IMR-90 (cell line): ENCODE measurements at regions not wholly inside any gene's neighbourhood (a gene's known extent, or its start where the extent isn't known, plus 50 kb on each side); places are given as distances from the start of the nearest gene placed in this dataset.

Experiments used
- ATAC-seq: fragments of 200-7000 bp; cut with Tn5 transposase; 2 replicates; pipeline ENCODE4 v1.9.1; 2020; ENCODE audit warnings: low read depth, mild to moderate bottlenecking, moderate library complexity
- BruUV-seq: library from RNA; stranded (reverse); fragments of 400-500 nt; replicated peaks from 2 replicates; lab custom pipeline; 2021; lab: Mats Ljungman, UMichigan
- CTCF ChIA-PET: fragments of 300-600 bp; formaldehyde crosslinking; extraction: SDS; loops from one replicate; lab custom pipeline; 2021; ENCODE audit warnings: antibody characterized with exemption; lab: Yijun Ruan, JAX
- POLR2A ChIA-PET: fragments of 300-600 bp; sonication (Branson Sonifier 250); formaldehyde crosslinking; loops from one replicate; lab custom pipeline; 2022; ENCODE audit warnings: antibody characterized with exemption; ENCODE audit not compliant: unreplicated experiment; lab: Charles Lee
- DNase-seq: peaks from one replicate; pipeline ENCODE4 v3.0.0; 2013
- H2AFZ ChIP-seq: replicated peaks from 2 replicates; pipeline ENCODE3; 2013; ENCODE audit warnings: low read length, mild to moderate bottlenecking; ENCODE audit not compliant: poor library complexity
- H2AK5ac ChIP-seq: 2 replicates; pipeline ENCODE4 v1.6.1; 2013; ENCODE audit warnings: low read depth, low read length, inconsistent platforms
- H2AK9ac ChIP-seq: replicated peaks from 2 replicates; pipeline ENCODE3; 2013; ENCODE audit warnings: mild to moderate bottlenecking, low read depth, low read length, moderate library complexity; ENCODE audit not compliant: poor library complexity
- H2BK120ac ChIP-seq: 2 replicates; pipeline ENCODE4 v1.6.1; 2013; ENCODE audit warnings: low read depth, low read length, inconsistent platforms
- H2BK15ac ChIP-seq: 3 replicates; pipeline ENCODE4 v1.6.1; 2013; ENCODE audit warnings: low read depth, low read length, inconsistent platforms
- H2BK20ac ChIP-seq: 2 replicates; pipeline ENCODE4 v1.6.1; 2013; ENCODE audit warnings: low read depth, mild to moderate bottlenecking, inconsistent platforms, low read length, moderate library complexity
- H2BK5ac ChIP-seq: 2 replicates; pipeline ENCODE4 v1.6.1; 2013; ENCODE audit warnings: mild to moderate bottlenecking, low read depth, low read length, inconsistent platforms; ENCODE audit not compliant: poor library complexity, severe bottlenecking
- H3K14ac ChIP-seq: replicated peaks from 2 replicates; pipeline ENCODE4 v1.6.1; 2013; ENCODE audit warnings: low read depth, low read length, inconsistent platforms
- H3K18ac ChIP-seq: 2 replicates; pipeline ENCODE4 v1.6.1; 2013; ENCODE audit warnings: low read depth, low read length, control low read depth
- H3K23ac ChIP-seq: 2 replicates; pipeline ENCODE4 v1.6.1; 2013; ENCODE audit warnings: low read depth, low read length, inconsistent platforms
- H3K27ac ChIP-seq: 2 replicates; pipeline ENCODE4 v1.5.1; 2013; ENCODE audit warnings: mild to moderate bottlenecking, control low read depth, low read length; ENCODE audit not compliant: insufficient read depth
- H3K27me3 ChIP-seq: 2 replicates; pipeline ENCODE4 v1.6.1; 2013; ENCODE audit warnings: low read length; ENCODE audit not compliant: control insufficient read depth, insufficient read depth
- H3K36me3 ChIP-seq: 2 replicates; pipeline ENCODE4 v1.6.1; 2013; ENCODE audit warnings: low read length, mixed read lengths; ENCODE audit not compliant: control insufficient read depth, insufficient read depth
- H3K4ac ChIP-seq: 2 replicates; pipeline ENCODE4 v1.6.1; 2013; ENCODE audit warnings: low read depth, low read length, inconsistent platforms
- H3K4me1 ChIP-seq: 2 replicates; pipeline ENCODE4 v1.6.1; 2013; ENCODE audit warnings: low read length, mixed read lengths; ENCODE audit not compliant: control insufficient read depth, insufficient read depth
- H3K4me2 ChIP-seq: 2 replicates; pipeline ENCODE4 v1.6.1; 2013; ENCODE audit warnings: low read depth, mild to moderate bottlenecking, control low read depth, low read length, moderate library complexity
- H3K4me3 ChIP-seq: 2 replicates; pipeline ENCODE4 v1.5.1; 2013; ENCODE audit warnings: low read depth, mild to moderate bottlenecking, control low read depth, low read length, moderate library complexity; ENCODE audit not compliant: insufficient read depth
- H3K56ac ChIP-seq: 2 replicates; pipeline ENCODE4 v1.6.1; 2013; ENCODE audit warnings: low read length, inconsistent platforms; ENCODE audit not compliant: insufficient read depth; ENCODE audit errors: extremely low read depth
- H3K79me1 ChIP-seq, 2 experiments: 2 replicates each; pipeline ENCODE4 v1.6.1; 2013; ENCODE audit warnings: low read length in 2 of 2, inconsistent platforms in 1 of 2, low read depth in 1 of 2
- H3K9ac ChIP-seq: 2 replicates; pipeline ENCODE4 v1.6.1; 2013; ENCODE audit warnings: low read depth, low read length, control low read depth
- H3K9me1 ChIP-seq: 2 replicates; pipeline ENCODE4 v1.6.1; 2013; ENCODE audit warnings: low read length, inconsistent platforms; ENCODE audit not compliant: insufficient read depth
- H3K9me3 ChIP-seq: 2 replicates; pipeline ENCODE4 v1.6.1; 2013; ENCODE audit warnings: low read length; ENCODE audit not compliant: control insufficient read depth, insufficient read depth
- H4K20me1 ChIP-seq: 2 replicates; pipeline ENCODE4 v1.6.1; 2013; ENCODE audit warnings: low read length, inconsistent platforms; ENCODE audit not compliant: insufficient read depth
- H4K5ac ChIP-seq: 2 replicates; pipeline ENCODE4 v1.6.1; 2013; ENCODE audit warnings: mild to moderate bottlenecking, low read depth, low read length, control low read depth
- H4K8ac ChIP-seq, 2 experiments: 2 replicates each; pipeline ENCODE4 v1.6.1; 2013; ENCODE audit warnings: low read depth in 2 of 2, low read length in 2 of 2, control low read depth in 1 of 2, inconsistent platforms in 1 of 2
- H4K91ac ChIP-seq: 2 replicates; pipeline ENCODE4 v1.6.1; 2013; ENCODE audit warnings: low read depth, low read length, inconsistent platforms; ENCODE audit not compliant: insufficient read depth
- BHLHE40 ChIP-seq: fragments of 150-350 bp; IDR thresholded peaks from 2 replicates; pipeline ENCODE4 v1.6.1; 2016; ENCODE audit warnings: mild to moderate bottlenecking, low read depth, low read length
- CEBPB ChIP-seq: IDR thresholded peaks from 2 replicates; pipeline ENCODE4 v1.6.1; 2012; ENCODE audit warnings: low read depth, low read length, improper control_type of control experiment
- CHD1 ChIP-seq: IDR thresholded peaks from 2 replicates; pipeline ENCODE4 v1.6.1; 2012; ENCODE audit warnings: low read depth, low read length, improper control_type of control experiment
- FOS ChIP-seq: fragments of 150-350 bp; IDR thresholded peaks from 2 replicates; pipeline ENCODE4 v1.6.1; 2016; ENCODE audit warnings: low read depth, low read length
- MAFK ChIP-seq: IDR thresholded peaks from 2 replicates; pipeline ENCODE4 v1.6.1; 2012; ENCODE audit warnings: low read depth, low read length, improper control_type of control experiment
- MAZ ChIP-seq: IDR thresholded peaks from 2 replicates; pipeline ENCODE4 v1.6.1; 2012; ENCODE audit warnings: low read depth, mild to moderate bottlenecking, low read length, improper control_type of control experiment, moderate library complexity, borderline replicate concordance
- MXI1 ChIP-seq: IDR thresholded peaks from 2 replicates; pipeline ENCODE4 v1.6.1; 2012; ENCODE audit warnings: low read depth, mild to moderate bottlenecking, low read length, moderate library complexity, borderline replicate concordance
- NFE2L2 ChIP-seq: fragments of 150-350 bp; IDR thresholded peaks from 2 replicates; pipeline ENCODE4 v1.6.1; 2016; ENCODE audit warnings: low read depth, mild to moderate bottlenecking, low read length
- POLR2A ChIP-seq: IDR thresholded peaks from 2 replicates; pipeline ENCODE4 v1.6.1; 2012; ENCODE audit warnings: mild to moderate bottlenecking, low read depth, low read length
- RAD21 ChIP-seq: IDR thresholded peaks from 2 replicates; pipeline ENCODE4 v1.6.1; 2012; ENCODE audit warnings: low read length, improper control_type of control experiment
- RCOR1 ChIP-seq: IDR thresholded peaks from 2 replicates; pipeline ENCODE4 v1.6.1; 2012; ENCODE audit warnings: mild to moderate bottlenecking, low read length, improper control_type of control experiment; ENCODE audit not compliant: insufficient replicate concordance
- RFX5 ChIP-seq: IDR thresholded peaks from 2 replicates; pipeline ENCODE4 v1.8.0; 2012; ENCODE audit warnings: low read depth, mild to moderate bottlenecking, low read length, moderate library complexity
- SMC3 ChIP-seq: fragments of 150-350 bp; IDR thresholded peaks from 2 replicates; pipeline ENCODE4 v1.6.1; 2016; ENCODE audit warnings: low read depth, mild to moderate bottlenecking, antibody characterized with exemption, low read length, moderate library complexity
- WGBS, 2 experiments: methylation state at CpG; one replicate each; pipeline versions ENCODE4 v1.1.5 to v1.1.7; 2013; ENCODE audit warnings: missing lambda C conversion rate in 2 of 2; ENCODE audit not compliant: insufficient read length in 1 of 2; ENCODE audit errors: extremely low coverage in 2 of 2; 5-methylcytosine and 5-hydroxymethylcytosine counted together
- dilution Hi-C: fragments of 300-500 bp; cut with HindIII; formaldehyde crosslinking; loops from one replicate; pipeline ENCODE4 v1.14.3; 2018; ENCODE audit warnings: low sequenced_read_pairs; ENCODE audit not compliant: unreplicated experiment
- in situ Hi-C: fragments of 300-500 bp; cut with MboI; formaldehyde crosslinking; loops from 3 replicates; pipeline ENCODE4 v1.14.3; 2019; ENCODE audit warnings: low sequenced_read_pairs, inconsistent platforms, mixed read lengths
- intact Hi-C: fragments of 100-400 bp; cut with micrococcal nuclease; formaldehyde crosslinking; loops from 2 replicates; pipeline ENCODE4 v1.10.0; 2022
- TF ChIP-seq, protein P1 (sequence below): conservative IDR thresholded peaks from 2 replicates; pipeline ENCODE4 v1.5.1; 2012; ENCODE audit warnings: mild to moderate bottlenecking, low read depth, low read length, improper control_type of control experiment
- TF ChIP-seq, protein P2 (sequence below): fragments of 150-350 bp; IDR thresholded peaks from 2 replicates; pipeline ENCODE4 v1.6.1; 2017; ENCODE audit warnings: mild to moderate bottlenecking, antibody characterized with exemption, low read length, low read depth
- TF ChIP-seq, protein P3 (sequence below): fragments of 150-350 bp; IDR thresholded peaks from 2 replicates; pipeline ENCODE4 v1.6.1; 2016; ENCODE audit warnings: low read depth, mild to moderate bottlenecking, low read length, moderate library complexity, borderline replicate concordance

DNA sequence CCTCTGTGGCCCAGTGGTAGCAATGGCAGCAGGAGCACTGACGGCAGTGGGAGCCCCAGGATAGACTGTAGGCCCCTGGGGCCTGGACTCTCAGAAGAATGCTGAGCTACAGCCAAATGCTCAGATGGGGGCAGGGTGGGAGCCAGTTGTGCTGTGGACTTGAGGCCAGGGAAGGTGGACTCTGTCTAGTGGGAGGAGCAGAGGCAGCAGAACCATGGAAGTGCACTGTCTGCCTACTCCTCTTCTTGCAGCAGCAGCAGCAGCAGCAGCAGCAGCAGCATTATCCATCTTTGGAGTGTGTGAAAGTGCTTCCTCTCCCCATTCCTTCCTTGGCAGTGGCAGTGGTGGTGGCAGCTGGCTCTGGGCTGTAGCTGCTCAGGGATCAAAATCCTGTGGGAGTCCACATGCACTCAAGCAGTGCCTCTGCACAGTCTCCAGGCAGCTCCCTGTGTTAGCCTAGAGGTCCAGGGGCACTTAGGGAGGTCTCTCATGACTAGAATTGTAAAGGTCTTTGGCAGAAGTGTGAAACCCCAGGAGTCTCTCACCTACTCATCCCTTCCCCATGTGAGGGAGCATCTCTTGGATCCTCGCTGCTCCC lies 917.9 kb upstream of the B3GALT2 start:
- Histone ChIP-seq H3K79me1 (no peaks in the 10 kb centered on the region), H3K56ac (no peak overlapping the region), H2BK20ac (no peak overlapping the region), H3K4me3 (no peak overlapping the region), H3K27ac (no peak overlapping the region), H3K36me3 (no peaks in the 10 kb centered on the region), H3K14ac (no peak overlapping the region), H2BK15ac (no peak overlapping the region), H3K18ac (no peak overlapping the region), H2BK120ac (no peak overlapping the region), H4K8ac (no peak overlapping the region), H3K27me3 (no peaks in the 10 kb centered on the region), H2BK5ac (no peak overlapping the region), H2AK9ac (no peak overlapping the region), H3K9ac (no peak overlapping the region), H3K9me3 (no peaks in the 10 kb centered on the region), H4K20me1 (no peaks in the 10 kb centered on the region), H3K9me1 (no peaks in the 10 kb centered on the region), H3K4ac (no peak overlapping the region), H3K4me2 (no peak overlapping the region), H4K91ac (no peak overlapping the region), H4K5ac (no peak overlapping the region), H3K4me1 (no peaks in the 10 kb centered on the region), H3K23ac (no peak overlapping the region), H2AFZ (peak overlapping the region; percentile 32), H2AK5ac (no peak overlapping the region)
- POLR2A ChIA-PET, result no interaction called here
- in situ Hi-C loops (no loop called here), intact Hi-C loops (no loop called here), dilution Hi-C loops (no loop called here)
- BruUV-seq, result no TSS peak
- 80% methylated on average over 1 of the region's 2 CpGs; no CpG with 5 or more reads in 1 of the 2 experiments for WGBS, 2 experiments
- TF ChIP-seq MAFK (no peak), POLR2A (no peak), MAZ (no peak), CEBPB (no peak), NFE2L2 (no peak), FOS (no peak), BHLHE40 (no peak), RCOR1 (no peak), MXI1 (no peak), RFX5 (no peak), CHD1 (no peak), SMC3 (no peak), RAD21 (no peak)
- TF ChIP-seq, protein P1, sequence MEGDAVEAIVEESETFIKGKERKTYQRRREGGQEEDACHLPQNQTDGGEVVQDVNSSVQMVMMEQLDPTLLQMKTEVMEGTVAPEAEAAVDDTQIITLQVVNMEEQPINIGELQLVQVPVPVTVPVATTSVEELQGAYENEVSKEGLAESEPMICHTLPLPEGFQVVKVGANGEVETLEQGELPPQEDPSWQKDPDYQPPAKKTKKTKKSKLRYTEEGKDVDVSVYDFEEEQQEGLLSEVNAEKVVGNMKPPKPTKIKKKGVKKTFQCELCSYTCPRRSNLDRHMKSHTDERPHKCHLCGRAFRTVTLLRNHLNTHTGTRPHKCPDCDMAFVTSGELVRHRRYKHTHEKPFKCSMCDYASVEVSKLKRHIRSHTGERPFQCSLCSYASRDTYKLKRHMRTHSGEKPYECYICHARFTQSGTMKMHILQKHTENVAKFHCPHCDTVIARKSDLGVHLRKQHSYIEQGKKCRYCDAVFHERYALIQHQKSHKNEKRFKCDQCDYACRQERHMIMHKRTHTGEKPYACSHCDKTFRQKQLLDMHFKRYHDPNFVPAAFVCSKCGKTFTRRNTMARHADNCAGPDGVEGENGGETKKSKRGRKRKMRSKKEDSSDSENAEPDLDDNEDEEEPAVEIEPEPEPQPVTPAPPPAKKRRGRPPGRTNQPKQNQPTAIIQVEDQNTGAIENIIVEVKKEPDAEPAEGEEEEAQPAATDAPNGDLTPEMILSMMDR, result no peak
- TF ChIP-seq, protein P2, sequence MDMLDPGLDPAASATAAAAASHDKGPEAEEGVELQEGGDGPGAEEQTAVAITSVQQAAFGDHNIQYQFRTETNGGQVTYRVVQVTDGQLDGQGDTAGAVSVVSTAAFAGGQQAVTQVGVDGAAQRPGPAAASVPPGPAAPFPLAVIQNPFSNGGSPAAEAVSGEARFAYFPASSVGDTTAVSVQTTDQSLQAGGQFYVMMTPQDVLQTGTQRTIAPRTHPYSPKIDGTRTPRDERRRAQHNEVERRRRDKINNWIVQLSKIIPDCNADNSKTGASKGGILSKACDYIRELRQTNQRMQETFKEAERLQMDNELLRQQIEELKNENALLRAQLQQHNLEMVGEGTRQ, result no peak
- TF ChIP-seq, protein P3, sequence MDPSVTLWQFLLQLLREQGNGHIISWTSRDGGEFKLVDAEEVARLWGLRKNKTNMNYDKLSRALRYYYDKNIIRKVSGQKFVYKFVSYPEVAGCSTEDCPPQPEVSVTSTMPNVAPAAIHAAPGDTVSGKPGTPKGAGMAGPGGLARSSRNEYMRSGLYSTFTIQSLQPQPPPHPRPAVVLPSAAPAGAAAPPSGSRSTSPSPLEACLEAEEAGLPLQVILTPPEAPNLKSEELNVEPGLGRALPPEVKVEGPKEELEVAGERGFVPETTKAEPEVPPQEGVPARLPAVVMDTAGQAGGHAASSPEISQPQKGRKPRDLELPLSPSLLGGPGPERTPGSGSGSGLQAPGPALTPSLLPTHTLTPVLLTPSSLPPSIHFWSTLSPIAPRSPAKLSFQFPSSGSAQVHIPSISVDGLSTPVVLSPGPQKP, result no peak
- no peak for DNase-seq
- no peak; the same call in 1 of the 2 replicates for ATAC-seq
- CTCF ChIA-PET, result no interaction called here
